SKM-1 treated with dmso at 0.1 percent for 144 hours (cell line): ENCODE measurements at regions not wholly inside any gene's neighbourhood (a gene's known extent, or its start where the extent isn't known, plus 50 kb on each side); places are given as distances from the start of the nearest gene placed in this dataset.

ENCODE experiments used
- DNase-seq: peaks from one replicate; lab custom pipeline; 2025; ENCODE audit not compliant: unreplicated experiment; lab: John Stamatoyannopoulos, UW

DNA sequence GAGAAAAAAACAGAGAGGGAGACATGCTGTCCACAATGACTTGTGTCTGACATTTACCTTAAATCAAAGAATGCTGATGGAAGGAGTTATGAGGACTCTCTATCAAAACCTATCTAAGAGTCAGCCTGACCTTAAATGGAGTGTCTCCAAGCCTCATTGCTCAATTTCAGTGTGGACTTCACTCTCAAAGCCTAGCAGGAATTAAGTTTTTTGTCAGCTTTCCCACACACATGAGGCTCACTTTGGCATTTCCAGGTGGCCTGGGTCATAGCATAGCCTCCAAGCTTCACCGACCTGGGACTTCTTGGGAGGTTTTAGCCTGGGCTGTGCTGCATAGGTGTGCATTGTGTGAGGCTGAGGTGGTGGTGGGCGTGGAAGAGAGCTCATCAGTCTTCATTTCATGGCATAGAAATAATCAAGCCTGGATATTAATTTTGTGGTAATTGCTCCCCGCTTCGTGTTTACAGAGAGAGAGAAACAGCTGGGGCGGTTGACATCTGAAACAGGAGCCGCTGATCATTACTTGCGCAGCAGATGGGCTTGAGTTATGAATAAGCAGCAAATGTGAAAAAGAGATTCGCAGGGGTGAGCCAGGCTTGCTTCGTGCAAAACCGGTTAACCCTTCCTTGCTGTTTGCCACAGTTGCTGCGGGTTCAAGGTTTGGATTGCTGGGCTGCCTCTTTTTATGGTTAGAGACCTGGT lies 647.8 kb downstream of the INHBA start:
- no peak for DNase-seq

GRCh38 chr7:41053820-41054219 lies 649.1 kb downstream of the INHBA start:
- no peak for DNase-seq

DNA sequence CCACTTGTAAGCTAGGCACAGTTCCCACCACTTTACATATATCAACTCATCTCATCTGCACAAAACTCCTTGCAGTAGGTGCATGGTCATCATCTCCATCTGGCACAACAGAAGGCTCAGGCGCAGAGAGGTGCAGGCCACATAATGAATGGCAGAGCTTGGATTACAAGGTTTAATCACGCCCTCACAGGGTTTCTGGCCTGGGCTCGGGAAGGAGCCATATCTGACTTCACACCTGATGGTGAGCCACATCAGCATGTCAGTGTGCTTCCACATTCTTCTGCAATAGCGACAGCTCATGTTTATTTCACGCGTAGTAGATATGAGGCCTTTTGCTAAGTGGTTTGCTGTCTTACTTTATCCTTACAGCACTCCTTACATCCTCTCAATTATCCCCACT lies 650.2 kb downstream of the INHBA start:
- DNase-seq: no peak

DNA sequence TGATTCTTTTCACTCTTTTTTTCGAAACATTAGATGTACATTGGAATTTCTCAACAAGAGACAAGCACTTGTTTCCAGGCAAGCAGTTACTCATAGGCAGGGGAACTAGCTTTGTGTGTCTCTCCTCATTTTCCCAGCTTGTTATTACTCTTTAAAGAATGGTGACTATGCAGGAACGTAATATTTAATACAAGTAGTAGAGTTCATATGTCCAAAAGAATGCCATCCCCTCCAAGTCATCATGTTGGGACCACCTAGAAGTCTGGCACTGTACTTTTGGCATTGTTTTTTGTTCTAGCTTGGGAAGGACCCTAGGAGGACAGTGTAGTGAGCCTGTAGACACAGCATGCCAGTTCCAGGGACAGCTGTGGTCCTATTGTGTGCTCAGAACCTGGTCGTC lies 650.7 kb downstream of the INHBA start:
- no peak for DNase-seq

- DNase-seq: no peak
Measured at GRCh38 chr7:41051535-41051934, 651.4 kb downstream of the INHBA start.

GRCh38 chr7:41051062-41051461 lies 651.8 kb downstream of the INHBA start:
- DNase-seq: no peak

DNA sequence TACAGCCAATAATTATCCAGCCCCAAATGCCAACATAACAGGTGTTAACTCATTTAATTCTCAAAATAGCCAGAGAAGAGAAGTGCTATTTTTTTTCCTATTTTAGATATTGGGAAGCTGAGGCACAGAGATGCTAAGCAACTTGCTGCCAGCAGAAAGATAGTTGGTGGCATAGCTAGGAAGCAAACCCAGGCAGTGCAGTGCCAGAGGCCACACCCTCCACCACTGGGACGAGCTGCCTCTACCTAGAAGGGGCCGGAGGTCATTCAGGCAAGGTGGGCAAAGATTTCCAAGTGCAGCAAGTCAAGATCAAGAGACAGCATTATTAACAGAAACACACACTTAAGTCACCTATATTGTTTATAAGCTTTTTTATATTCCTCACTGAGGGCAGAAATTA lies 654.1 kb downstream of the INHBA start:
- DNase-seq: no peak

DNA sequence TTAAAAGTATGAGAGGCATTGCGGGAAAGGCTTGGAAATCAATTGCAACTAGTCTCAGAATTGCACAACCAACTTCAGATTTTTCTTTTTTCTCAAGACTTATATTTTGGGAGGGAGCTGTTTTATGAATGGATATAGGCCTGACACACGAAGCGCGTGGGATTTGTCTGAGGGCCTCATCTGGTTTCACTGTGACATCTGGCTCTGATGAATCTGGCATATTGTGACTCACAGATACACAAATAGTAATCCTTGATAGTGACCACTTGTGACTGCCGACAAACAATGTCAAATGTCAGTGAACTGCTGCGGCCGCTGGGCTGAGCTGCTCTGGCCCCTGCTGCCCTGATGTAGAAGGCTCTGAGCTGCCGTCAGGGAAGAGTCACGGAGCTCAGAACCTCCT lies 655.1 kb downstream of the INHBA start:
- no peak for DNase-seq

DNA sequence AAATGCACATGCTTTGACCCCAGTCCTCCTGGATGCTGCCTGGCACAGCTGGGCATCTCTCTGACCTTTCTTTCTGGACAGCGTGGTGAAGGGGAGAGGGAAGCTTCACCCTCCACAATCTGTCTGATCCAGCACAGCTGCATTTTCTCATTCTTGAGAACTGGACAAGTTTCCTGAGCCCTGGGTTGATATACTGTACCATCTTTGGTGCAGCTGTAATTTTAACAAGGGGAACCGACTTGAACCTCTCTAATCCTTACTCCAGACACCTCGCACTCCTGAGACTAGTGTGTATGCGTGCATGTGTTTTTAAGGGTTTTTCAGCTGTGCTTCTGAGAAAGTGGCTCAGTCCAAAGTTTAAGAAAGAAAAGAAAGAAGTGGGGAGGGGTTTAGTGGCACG lies 655.7 kb downstream of the INHBA start:
- no peak for DNase-seq

- no peak for DNase-seq
Measured at GRCh38 chr7:41046776-41047175, 656.1 kb downstream of the INHBA start.

- DNase-seq: no peak
Measured at GRCh38 chr7:41046221-41046761, 656.6 kb downstream of the INHBA start.

- DNase-seq: no peak
Measured at GRCh38 chr7:41045556-41046123, 657.2 kb downstream of the INHBA start.

GRCh38 chr7:41039981-41040380 lies 662.9 kb downstream of the INHBA start:
- no peak for DNase-seq

DNA sequence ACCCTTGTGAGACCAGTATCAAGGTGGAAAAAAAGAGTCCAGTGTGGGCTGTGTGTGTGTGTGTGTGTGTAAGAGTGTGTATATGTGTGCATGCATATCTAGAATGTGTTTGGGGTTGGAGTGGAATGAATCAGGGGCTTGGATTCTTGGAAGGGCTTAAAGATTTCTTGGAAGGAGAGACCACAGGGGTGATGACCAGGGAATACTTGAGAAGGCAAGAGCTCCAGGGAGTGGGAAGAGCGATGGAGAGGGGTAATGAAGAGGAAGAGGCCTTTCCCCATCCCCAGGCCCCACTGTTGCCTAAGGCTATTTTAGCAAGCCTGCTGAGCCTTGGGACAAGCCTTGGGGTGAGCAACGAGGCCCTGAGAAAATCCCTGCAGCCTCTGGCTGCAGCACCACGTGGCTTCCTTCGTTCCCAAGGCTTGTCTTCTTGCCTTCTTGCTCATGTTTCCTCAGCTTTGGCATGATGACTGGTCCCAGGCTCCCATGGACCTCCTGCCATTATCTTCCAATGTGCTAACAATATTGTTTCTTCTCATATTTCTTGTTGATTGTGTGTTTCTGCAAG lies 663.4 kb downstream of the INHBA start:
- no peak for DNase-seq

DNA sequence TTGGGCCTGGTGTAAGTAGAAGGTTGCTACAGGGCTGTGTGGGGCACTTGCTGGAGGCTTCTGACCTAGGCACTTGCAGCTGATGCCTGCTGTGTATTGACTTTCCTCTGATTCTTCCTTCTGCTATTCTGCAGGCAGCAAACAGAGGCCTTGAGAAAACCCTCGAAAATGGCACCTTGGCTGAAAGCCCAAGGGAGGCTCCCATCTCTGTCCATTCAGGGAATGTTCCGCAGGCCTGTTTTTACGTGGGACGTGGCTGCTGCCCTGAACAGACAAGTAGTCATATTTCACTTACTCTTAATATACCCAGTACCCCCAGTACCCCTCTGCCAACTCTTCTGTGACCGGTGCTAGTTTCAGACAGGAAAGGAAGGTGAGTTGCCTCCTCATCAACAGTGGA lies 664.7 kb downstream of the INHBA start:
- no peak for DNase-seq

DNA sequence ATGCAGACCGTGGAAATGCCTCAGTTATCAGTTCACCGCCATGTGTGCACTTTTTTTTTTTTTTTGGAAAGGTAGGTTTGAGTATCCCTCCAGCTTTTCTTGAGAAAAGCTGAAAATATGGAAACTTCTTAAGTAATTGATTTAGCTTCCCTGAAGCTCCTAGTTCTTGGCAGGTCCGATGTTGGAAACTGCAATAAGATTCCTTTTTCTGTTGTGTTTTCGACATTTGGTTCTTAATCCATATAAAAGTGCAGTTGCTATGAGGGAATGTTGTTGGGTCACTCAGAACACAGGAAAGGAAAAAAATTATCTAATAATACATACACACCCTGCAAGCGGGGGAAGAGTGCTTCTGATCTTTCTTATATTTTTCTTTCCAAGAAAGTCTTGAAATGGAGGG lies 665.2 kb downstream of the INHBA start:
- DNase-seq: no peak

- no peak for DNase-seq
Measured at GRCh38 chr7:41035794-41036193, 667.1 kb downstream of the INHBA start.

DNA sequence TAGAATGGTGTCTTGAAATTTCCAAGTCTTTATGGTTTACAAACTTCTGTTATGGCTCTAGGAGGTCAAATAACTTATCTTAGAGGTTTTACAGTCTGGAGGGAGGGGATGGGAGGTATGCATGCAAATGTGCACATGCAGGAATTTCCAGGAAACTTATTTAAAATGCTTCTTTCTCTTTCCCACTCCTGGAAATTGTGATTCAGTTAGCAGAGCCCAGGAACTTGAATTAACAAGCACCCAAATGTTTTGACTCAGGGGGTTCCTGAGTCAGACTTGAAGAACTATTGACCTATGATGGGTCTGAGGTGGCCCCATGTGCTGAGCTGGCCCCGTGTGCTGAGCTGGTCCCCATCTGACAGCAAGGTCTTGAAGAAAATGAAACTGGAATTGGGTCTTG lies 669.4 kb downstream of the INHBA start:
- DNase-seq: no peak

DNA sequence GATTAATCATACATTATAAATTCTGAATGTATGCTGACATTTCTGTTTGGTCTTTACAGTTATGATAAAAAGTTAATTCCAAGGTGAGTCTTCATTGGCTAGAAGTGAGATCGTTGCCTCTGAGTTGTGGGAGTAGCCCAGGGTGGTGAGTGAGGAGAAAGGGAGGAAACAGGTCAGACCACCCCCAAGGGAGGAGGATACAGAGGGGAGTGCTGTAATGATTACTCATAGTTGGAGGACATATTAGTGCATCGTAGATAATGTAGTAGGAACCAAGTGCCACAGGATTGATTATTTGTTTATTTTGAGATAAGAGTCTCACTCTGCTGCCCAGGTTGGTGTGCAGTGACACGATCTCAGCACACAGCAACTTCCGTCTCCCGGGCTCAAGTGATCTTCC lies 672.2 kb downstream of the INHBA start:
- no peak for DNase-seq

- no peak for DNase-seq
Measured at GRCh38 chr7:41029072-41029499, 673.8 kb downstream of the INHBA start.

DNA sequence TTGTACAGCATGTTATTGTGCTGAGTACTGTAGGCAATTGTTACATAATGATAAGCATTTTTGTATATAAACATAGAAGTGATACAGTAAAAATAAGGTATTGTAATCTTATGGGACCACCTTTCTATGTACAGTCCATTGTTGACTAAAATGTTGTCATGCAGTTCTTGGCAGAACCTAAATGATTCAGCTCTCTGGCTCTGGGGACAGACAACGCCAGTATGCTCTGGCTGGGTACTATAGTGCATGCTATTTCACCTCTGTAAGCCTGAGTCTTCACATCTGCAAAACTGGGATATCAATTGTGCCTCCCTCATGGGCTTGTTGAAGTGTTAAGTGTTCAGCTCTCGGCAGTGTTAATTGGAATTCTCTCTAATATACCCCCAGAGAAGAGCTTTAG lies 674.3 kb downstream of the INHBA start:
- DNase-seq: no peak

DNA sequence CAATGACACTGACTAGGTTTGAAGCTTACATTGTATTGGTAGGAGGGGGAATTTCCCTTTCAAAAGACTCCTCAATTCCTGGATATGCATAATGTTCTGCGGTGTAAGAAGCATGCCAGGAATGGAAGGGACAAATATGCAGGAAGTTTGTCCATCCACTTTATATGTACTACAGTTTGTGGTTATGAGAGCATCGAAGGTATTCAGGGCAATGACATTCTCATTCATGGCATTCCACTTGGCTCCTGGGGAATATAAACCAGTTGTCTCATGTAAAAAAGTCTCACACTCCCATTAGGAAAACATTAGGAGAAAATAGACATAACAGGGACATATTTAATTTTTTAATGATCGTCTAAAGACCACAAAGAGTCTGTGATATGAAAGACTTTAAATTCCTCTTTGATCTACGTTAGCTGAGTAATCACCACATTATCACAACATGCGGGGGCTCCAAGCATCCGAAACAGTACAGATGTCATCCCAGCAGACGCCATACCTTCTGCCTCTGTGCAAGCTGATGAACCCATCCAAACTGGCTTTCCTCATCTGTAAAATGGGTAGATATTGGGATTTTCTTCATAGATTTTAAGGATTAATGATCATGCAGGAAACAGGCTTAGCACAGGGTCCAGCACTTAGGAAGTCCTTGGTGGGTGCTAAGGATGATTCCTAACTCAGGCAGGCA lies 675.3 kb downstream of the INHBA start:
- DNase-seq: no peak
